GM13977 (cell line): ENCODE measurements at regions not wholly inside any gene's neighbourhood (a gene's known extent, or its start where the extent isn't known, plus 50 kb on each side); places are given as distances from the start of the nearest gene placed in this dataset.

Experiments used
- DNase-seq: peaks from one replicate; pipeline ENCODE4 v3.0.0; 2012; ENCODE audit warnings: low spot score
- in situ Hi-C: fragments of 300-500 bp; cut with MboI; formaldehyde crosslinking; loops from one replicate; pipeline ENCODE4 v1.12.0; 2022; ENCODE audit warnings: low sequenced_read_pairs, low pct_unique_long_range_greater_than_20kb, mixed read lengths, inconsistent platforms; ENCODE audit not compliant: unreplicated experiment
- TF ChIP-seq, protein P1 (sequence below): IDR thresholded peaks from 2 replicates; pipeline ENCODE4 v1.5.1; 2012; ENCODE audit warnings: mild to moderate bottlenecking, control low read depth; ENCODE audit not compliant: insufficient read depth; ENCODE audit errors: extremely low read depth, missing control alignments

DNA sequence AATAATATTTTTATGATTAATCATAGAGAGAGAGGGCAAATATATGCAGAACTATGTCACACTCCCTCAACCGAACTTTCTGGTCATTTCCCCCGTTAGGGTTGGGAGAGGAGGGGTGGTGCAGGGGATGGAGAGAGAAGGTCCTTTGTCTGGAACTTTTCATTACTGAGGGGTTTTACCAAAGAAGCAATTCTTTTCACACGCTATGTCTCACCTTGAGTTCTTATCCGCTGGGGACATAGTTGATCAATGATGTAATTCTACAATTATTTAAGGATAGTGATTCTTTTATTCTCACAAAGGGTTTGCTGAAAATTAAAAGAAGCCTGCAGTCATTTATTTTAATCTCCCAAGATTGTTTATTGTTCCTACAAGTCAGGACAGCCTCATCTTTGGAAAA lies 98.3 kb upstream of the RUNX1 start:
- in situ Hi-C loops, result no loop called here
- TF ChIP-seq, protein P1, sequence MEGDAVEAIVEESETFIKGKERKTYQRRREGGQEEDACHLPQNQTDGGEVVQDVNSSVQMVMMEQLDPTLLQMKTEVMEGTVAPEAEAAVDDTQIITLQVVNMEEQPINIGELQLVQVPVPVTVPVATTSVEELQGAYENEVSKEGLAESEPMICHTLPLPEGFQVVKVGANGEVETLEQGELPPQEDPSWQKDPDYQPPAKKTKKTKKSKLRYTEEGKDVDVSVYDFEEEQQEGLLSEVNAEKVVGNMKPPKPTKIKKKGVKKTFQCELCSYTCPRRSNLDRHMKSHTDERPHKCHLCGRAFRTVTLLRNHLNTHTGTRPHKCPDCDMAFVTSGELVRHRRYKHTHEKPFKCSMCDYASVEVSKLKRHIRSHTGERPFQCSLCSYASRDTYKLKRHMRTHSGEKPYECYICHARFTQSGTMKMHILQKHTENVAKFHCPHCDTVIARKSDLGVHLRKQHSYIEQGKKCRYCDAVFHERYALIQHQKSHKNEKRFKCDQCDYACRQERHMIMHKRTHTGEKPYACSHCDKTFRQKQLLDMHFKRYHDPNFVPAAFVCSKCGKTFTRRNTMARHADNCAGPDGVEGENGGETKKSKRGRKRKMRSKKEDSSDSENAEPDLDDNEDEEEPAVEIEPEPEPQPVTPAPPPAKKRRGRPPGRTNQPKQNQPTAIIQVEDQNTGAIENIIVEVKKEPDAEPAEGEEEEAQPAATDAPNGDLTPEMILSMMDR, result no peak
- no peak for DNase-seq

DNA sequence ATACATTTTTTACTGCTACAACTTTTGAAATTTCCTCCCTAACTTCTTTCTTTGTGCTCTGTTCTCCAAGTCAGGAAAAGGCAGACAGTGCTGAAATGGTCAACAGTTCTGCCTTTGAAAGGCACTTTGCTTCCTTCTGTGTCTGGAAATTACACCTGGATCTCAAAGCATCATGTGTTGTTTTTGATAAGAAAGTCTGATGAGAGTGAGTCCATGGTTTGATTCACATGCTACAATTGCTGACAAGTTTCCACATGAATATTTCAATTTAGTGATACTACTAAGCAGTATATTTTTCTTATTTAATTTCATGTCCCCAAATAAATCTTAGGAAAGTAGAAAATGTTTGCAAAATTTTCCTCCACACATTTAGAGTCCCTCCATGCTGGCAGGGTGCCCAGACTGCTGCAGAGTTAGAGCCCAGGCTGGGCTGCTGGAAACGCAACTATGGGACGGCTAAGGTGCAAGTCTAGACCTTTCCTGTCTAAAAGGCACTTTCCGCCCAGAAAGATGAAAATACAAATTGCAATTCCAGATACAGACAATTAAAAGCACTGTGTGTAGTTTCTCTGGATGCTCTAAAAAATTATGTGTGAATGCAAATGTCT lies 96.6 kb upstream of the RUNX1 start:
- in situ Hi-C loops, result no loop called here
- TF ChIP-seq, protein P1, result no peak
- no peak for DNase-seq

DNA sequence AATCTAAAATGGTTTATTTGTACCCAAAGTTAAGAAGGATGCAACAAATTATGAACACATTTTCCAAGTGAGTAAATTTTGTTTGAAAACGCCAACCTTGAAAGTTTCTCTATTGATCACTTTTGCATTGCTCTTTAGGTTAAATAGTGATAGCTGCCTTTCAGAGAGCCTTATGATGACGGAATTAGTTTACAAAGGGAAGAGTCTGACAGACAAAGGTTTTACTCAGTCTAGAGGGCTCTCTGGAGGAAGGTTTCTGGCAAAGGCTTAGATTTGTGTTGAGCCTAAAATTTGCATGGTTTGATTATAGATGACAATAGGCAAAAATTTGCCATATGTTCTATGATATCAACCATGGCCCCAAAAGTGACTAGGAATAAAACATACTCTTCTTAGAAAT lies 95.9 kb upstream of the RUNX1 start:
- DNase-seq, result no peak
- in situ Hi-C loops, result no loop called here
- TF ChIP-seq, protein P1, result no peak

DNA sequence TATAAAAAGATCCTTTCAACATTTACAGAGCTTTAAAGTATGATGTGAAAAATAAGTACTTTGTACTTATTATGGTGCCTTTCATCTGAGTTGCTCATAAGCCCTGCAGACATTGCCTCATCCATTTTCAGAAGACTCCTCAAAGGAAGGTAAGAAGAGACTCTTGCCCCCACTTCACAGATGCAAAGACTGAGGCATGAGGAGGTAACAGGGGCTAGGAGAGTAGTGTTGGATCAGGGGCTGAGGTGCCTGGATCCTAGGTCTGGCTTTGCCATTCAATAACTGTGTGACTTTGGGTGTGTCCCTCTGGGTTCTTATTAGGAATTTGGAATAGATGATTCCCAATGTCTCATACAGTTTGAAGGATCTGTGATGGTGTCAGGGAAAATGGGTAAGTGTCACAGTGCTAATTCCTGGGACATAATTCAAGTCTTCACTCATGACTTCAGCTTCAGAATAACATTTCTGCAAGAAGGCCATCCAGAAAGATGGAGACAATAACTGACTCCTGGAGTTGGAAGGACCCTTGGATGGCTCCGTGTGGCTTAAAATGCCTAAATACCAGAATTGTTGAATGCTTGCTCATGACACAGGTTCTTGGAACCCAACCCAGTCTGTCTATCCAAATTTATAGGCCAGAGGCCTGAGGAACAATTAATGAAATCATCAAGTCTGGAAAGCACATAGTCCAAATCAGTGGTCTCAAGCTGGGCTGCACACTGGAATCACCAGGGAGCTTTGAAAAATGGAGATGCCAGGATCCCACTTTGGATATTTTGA lies 93.1 kb upstream of the RUNX1 start:
- DNase-seq, result no peak
- TF ChIP-seq, protein P1, result no peak
- in situ Hi-C loops, result no loop called here

DNA sequence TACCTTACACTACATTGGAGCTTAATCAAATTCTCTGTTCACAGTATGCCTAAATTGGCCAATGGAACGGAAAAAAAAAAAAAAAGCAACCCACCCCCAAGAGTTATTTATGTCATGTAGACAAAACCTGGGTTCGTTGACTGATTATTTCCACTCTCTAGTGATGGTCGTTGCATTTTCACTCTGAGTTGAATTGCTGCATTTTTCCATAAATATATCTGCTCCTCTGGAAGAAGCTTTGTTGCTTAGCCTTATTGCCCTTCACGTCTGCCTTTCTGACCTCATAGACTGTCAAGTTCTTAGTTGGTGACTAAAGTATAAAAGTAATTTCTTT lies 90.2 kb upstream of the RUNX1 start:
- TF ChIP-seq, protein P1, result no peak
- in situ Hi-C loops, result no loop called here
- peak; percentile 9 for DNase-seq

DNA sequence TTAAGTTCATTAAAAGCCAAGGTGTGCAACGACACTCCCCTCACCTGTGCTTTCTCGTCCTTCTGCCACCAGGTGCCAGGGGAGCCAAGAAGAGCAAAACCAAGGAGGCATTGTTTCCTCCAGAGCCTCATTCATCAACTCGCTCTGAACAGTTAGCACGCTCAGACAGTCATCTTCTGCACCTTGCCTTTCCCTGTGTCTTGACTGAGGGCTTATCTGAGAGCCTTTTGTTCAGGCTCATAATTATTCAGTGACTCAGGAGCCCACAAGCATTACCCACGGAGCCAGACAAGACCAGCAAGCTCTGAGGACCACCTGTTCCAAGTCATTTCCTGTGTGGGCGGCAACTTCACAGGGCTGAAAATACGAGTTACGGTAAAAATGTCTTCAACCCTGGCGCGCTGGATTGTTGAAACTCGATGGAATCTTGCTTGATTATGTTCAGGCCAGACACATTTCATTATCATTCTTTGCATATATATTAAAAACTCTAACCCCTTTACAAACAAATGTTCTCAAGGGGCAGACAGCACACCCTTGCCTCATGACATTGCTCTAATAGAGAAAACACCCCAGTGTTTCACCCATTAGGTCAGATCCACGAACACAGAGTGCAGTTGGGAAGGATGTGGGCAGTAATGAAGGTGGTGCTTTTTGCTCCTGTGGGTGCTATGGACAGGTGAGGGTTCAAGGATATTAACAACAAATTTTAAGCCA lies 89.7 kb upstream of the RUNX1 start:
- TF ChIP-seq, protein P1, result no peak
- in situ Hi-C loops, result no loop called here
- peak; percentile 52 for DNase-seq
